ENCODE measurements at regions not wholly inside any gene's neighbourhood (a gene's known extent, or its start where the extent isn't known, plus 50 kb on each side); places are given as distances from the start of the nearest gene placed in this dataset.

DNA sequence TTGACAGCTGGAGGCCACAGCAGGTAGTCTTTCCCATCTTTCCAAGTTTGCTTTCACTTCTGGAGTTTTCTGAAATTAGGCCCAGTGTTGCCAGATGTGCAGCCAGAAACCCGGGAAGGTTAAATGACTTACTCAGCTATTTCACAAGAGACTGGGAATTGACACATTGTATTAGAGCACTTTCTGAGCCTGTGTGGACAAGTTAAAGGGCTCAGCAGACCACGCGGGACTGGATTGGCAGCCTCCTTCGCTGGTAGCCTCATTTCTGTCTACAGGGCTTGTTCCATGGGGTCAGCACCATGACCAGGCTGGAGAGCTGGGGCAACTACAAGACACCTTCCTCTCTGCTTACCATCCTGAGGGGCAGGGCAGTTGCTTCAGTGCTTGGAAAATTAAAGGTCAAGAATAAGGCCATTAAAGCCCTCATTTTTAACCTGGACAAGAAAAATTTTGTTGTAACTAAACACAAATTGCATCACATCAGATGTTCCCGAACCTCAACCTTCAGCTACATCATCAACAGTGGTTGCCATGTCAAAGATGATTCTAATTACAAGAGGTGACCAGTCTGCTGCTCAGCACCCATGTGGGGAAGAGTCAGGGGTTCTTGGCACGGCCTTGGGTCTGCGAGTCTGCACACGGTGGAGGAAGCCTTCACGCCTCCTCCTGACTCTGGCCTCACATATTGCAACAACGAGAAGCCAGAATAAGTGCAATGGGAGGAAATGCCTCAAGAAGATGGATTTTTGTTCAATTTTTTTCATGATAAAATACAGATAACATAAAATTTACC, 279.5 kb upstream of the RAB6C start:
- TF ChIP-seq CTCF (IDR thresholded peaks at IDR 0.05), result no peak
- TF ChIP-seq POLR2AphosphoS5 (IDR thresholded peaks at IDR 0.05), result no peak

All from gastroesophageal sphincter (tissue), 3 donors.